CD14-positive monocyte (primary cell): ENCODE measurements at regions not wholly inside any gene's neighbourhood (a gene's known extent, or its start where the extent isn't known, plus 50 kb on each side); places are given as distances from the start of the nearest gene placed in this dataset.

ENCODE experiments used
- DNase-seq, 3 donors: peaks; one replicate each; pipeline ENCODE4 v3.0.0-alpha.2; 2011 to 2022
- H2AFZ ChIP-seq: 2 replicates; pipeline ENCODE4 v1.6.0; 2012; ENCODE audit warnings: mild to moderate bottlenecking, low read depth, low read length, inconsistent platforms; ENCODE audit not compliant: insufficient read depth, poor library complexity, severe bottlenecking
- H3K27ac ChIP-seq, 2 donors: 1 replicate in 1 of 2; 2 replicates in 1 of 2; pipeline ENCODE4 v1.5.1; 2012 to 2013; ENCODE audit warnings: low read length in 2 of 2, control low read depth in 1 of 2, inconsistent platforms in 1 of 2, low read depth in 1 of 2, mild to moderate bottlenecking in 1 of 2
- H3K27me3 ChIP-seq, 2 donors: one replicate each; pipeline versions ENCODE4 v1.6.0 to v1.6.1; 2011 to 2013; ENCODE audit warnings: low read length in 2 of 2; ENCODE audit not compliant: control insufficient read depth in 2 of 2, insufficient read depth in 2 of 2
- H3K36me3 ChIP-seq, 2 donors: replicated peaks in 1 of 2; 1 replicate in 1 of 2; 2 replicates in 1 of 2; pipeline versions ENCODE4 v1.5.1 to v1.6.1; 2012 to 2013; ENCODE audit warnings: low read length in 2 of 2, control low read depth in 1 of 2, inconsistent platforms in 1 of 2, mild to moderate bottlenecking in 1 of 2; ENCODE audit not compliant: insufficient read depth in 2 of 2, control insufficient read depth in 1 of 2
- H3K4me1 ChIP-seq, 2 donors: 1 replicate in 1 of 2; 2 replicates in 1 of 2; pipeline versions ENCODE4 v1.5.1 to v1.6.1; 2012 to 2013; ENCODE audit warnings: low read length in 2 of 2, control low read depth in 1 of 2, inconsistent platforms in 1 of 2, mild to moderate bottlenecking in 1 of 2, moderate library complexity in 1 of 2; ENCODE audit not compliant: insufficient read depth in 2 of 2, control insufficient read depth in 1 of 2
- H3K4me2 ChIP-seq: replicated peaks from 2 replicates; pipeline ENCODE3; 2012; ENCODE audit warnings: low read length, moderate library complexity, mild to moderate bottlenecking; ENCODE audit not compliant: poor library complexity, severe bottlenecking; ENCODE audit errors: extremely low read depth
- H3K4me3 ChIP-seq, 3 experiments: fragments of 200-600 bp in 1 of 3; sonication (generic) in 1 of 3; replicated peaks in 1 of 3; 1 replicate in 2 of 3; 2 replicates in 1 of 3; pipeline ENCODE4 v1.5.1; 2011 to 2013; ENCODE audit warnings: low read length in 3 of 3, mild to moderate bottlenecking in 3 of 3, control low read depth in 2 of 3, low read depth in 2 of 3, inconsistent platforms in 1 of 3, moderate library complexity in 1 of 3
- H3K79me2 ChIP-seq: 2 replicates; pipeline ENCODE4 v1.6.0; 2012; ENCODE audit warnings: mild to moderate bottlenecking, control low read depth, inconsistent platforms, low read length, moderate library complexity; ENCODE audit not compliant: insufficient read depth
- H3K9ac ChIP-seq: 2 replicates; pipeline ENCODE4 v1.6.0; 2017; ENCODE audit warnings: low read length, mild to moderate bottlenecking; ENCODE audit not compliant: insufficient read depth, poor library complexity, severe bottlenecking
- H3K9me3 ChIP-seq, 2 donors: replicated peaks in 1 of 2; 1 replicate in 1 of 2; 2 replicates in 1 of 2; pipeline versions ENCODE4 v1.5.1 to v1.6.1; 2012 to 2013; ENCODE audit warnings: low read length in 2 of 2, control low read depth in 1 of 2; ENCODE audit not compliant: control insufficient read depth in 1 of 2, insufficient read depth in 1 of 2
- H4K20me1 ChIP-seq: 2 replicates; pipeline ENCODE4 v1.6.0; 2012; ENCODE audit warnings: mild to moderate bottlenecking, low read length, control low read depth, moderate library complexity; ENCODE audit not compliant: insufficient read depth
- H3K27ac Mint-ChIP-seq, 7 donors: one replicate each; pipeline ENCODE4 v1.8.0; 2020; ENCODE audit warnings: mild to moderate bottlenecking in 7 of 7, mixed read lengths in 7 of 7, moderate library complexity in 6 of 7, inconsistent platforms in 2 of 7
- H3K27me3 Mint-ChIP-seq, 3 donors: one replicate each; pipeline ENCODE4 v1.8.0; 2021 to 2022; ENCODE audit warnings: low read depth in 3 of 3, mild to moderate bottlenecking in 3 of 3, mixed read lengths in 3 of 3, moderate library complexity in 3 of 3, inconsistent platforms in 1 of 3
- H3K36me3 Mint-ChIP-seq, 2 donors: one replicate each; pipeline ENCODE4 v1.8.0; 2020; ENCODE audit warnings: mixed read lengths in 2 of 2, inconsistent platforms in 1 of 2, mild to moderate bottlenecking in 1 of 2
- H3K4me1 Mint-ChIP-seq: one replicate; pipeline ENCODE4 v1.8.0; 2020; ENCODE audit warnings: mild to moderate bottlenecking, mixed read lengths
- H3K4me3 Mint-ChIP-seq, 2 donors: one replicate each; pipeline ENCODE4 v1.8.0; 2020; ENCODE audit warnings: mild to moderate bottlenecking in 2 of 2, mixed read lengths in 2 of 2, moderate library complexity in 1 of 2
- H3K9me3 Mint-ChIP-seq, 7 donors: one replicate each; pipeline ENCODE4 v1.8.0; 2020 to 2022; ENCODE audit warnings: mixed read lengths in 7 of 7, mild to moderate bottlenecking in 6 of 7, moderate library complexity in 6 of 7, inconsistent platforms in 2 of 7
- CTCF ChIP-seq: fragments of 200-600 bp; IDR thresholded peaks from one replicate; pipeline ENCODE4 v1.8.0; 2022; ENCODE audit warnings: antibody characterized with exemption, mild to moderate bottlenecking
- WGBS: methylation state at CpG from one replicate; pipeline ENCODE4 v1.1.5; 2013; ENCODE audit warnings: missing lambda C conversion rate; ENCODE audit not compliant: insufficient coverage; 5-methylcytosine and 5-hydroxymethylcytosine counted together
- intact Hi-C, 2 donors: fragments of 100-400 bp; cut with micrococcal nuclease; formaldehyde crosslinking; loops; one replicate each; pipeline versions ENCODE4 v1.15.0 to v1.15.1; 2023

DNA sequence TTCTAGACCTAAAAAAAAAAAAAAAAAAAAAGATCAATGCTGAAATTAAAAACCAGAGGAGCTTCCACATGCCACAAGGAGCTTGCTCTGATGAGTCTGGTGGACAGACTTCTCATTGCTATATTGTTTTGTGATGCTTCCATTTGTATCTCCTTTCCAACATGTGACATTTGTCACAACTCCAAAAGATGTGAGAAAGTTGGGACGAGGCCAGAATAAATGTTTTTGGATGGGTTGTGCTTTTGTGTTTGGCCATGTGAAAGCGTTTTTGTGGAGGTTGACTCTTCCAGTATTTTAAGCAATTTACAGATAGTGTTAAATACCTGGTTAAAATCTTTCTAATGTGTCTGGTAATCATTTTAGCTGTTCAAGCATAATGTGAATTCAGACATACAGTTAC lies 280.1 kb downstream of the SKAP2 start:
- H3K27ac ChIP-seq: no peak overlapping the region
- Mint-ChIP-seq H3K36me3 (no peaks in the 10 kb centered on the region), H3K27me3 (peaks cover 0 to 9% (median 5%) of the 10 kb centered on the region in 3 donors), H3K4me1 (peaks cover 11% of the 10 kb centered on the region), H3K27ac (no peak overlapping the region), H3K4me3 (no peak overlapping the region), H3K9me3 (no peaks in the 10 kb centered on the region)
- H3K36me3 ChIP-seq: no peaks in the 10 kb centered on the region
- intact Hi-C loops: no loop called here
- no peak for TF ChIP-seq CTCF
- peaks cover 0 to 7% of the 10 kb centered on the region in 2 donors for H3K4me1 ChIP-seq
- no peak overlapping the region for H3K4me2 ChIP-seq
- no peaks in the 10 kb centered on the region for H3K9me3 ChIP-seq
- DNase-seq: no peak
- H3K4me3 ChIP-seq: no peak overlapping the region
- no peaks in the 10 kb centered on the region for H3K27me3 ChIP-seq
- H4K20me1 ChIP-seq: no peaks in the 10 kb centered on the region
- no peak overlapping the region for H2AFZ ChIP-seq
- WGBS: no CpG with 5 or more reads among the region's 2 CpGs
- H3K79me2 ChIP-seq: no peaks in the 10 kb centered on the region
- H3K9ac ChIP-seq: no peak overlapping the region

DNA sequence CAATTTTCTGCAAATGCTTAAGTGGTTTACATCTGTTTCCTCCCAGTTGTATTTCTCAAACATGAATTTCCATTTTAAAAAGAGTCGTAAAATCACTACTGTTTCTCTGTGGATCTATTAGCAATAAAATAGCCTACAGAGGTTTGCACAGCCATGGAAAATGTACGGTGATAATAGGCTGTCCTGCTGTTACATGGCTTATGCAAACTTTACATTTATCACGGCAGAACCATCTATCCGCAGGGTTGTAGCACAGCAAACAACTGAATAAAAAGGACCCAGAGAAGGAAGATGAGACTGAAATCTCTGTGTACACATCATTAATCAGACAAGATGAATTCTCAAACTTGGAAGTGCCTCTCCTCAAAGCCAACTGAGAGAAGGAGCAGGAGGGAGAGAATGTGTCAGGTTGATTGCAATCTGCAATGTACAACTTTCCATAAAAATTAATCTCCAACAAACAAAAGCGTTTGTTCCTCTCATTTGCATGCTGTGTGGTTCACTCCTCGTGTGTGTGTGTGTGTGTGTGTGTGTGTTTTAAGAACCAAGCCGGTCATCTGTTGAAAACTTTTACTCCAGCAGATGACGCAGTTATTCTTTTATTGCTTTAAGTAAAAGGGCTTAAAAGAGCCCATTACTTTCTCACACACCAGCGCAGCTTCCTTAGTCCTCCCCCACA lies 279.3 kb downstream of the SKAP2 start:
- Histone ChIP-seq H3K4me1 (peaks cover 0 to 7% of the 10 kb centered on the region in 2 donors), H2AFZ (no peak overlapping the region), H3K27ac (no peak overlapping the region), H3K27me3 (no peaks in the 10 kb centered on the region), H3K4me2 (no peak overlapping the region), H3K9ac (no peak overlapping the region), H3K79me2 (no peaks in the 10 kb centered on the region), H3K4me3 (no peak overlapping the region), H3K36me3 (no peaks in the 10 kb centered on the region), H3K9me3 (no peaks in the 10 kb centered on the region), H4K20me1 (no peaks in the 10 kb centered on the region)
- 90% methylated on average over 2 of the region's 9 CpGs for WGBS
- Mint-ChIP-seq H3K9me3 (no peaks in the 10 kb centered on the region), H3K27me3 (peaks cover 0 to 7% (median 5%) of the 10 kb centered on the region in 3 donors), H3K27ac (no peak overlapping the region), H3K4me1 (peaks cover 11% of the 10 kb centered on the region), H3K36me3 (no peaks in the 10 kb centered on the region), H3K4me3 (no peak overlapping the region)
- DNase-seq: no peak
- TF ChIP-seq CTCF: no peak
- intact Hi-C loops: no loop called here
